ENCODE measurements at regions not wholly inside any gene's neighbourhood (a gene's known extent, or its start where the extent isn't known, plus 50 kb on each side); places are given as distances from the start of the nearest gene placed in this dataset.

- no TSS peak for BruUV-seq (replicated peaks)
- ATAC-seq (ENCODE audit: low read depth) (no peak), DNase-seq (no peak)
- H3K4me2 ChIP-seq (ENCODE audit: low read depth, low read length): no peak overlapping the region
- no peaks in the 10 kb centered on the region for H3K36me3 ChIP-seq (ENCODE audit: control insufficient read depth, insufficient read depth, low read length)
- no peaks in the 10 kb centered on the region for H3K9me1 ChIP-seq (ENCODE audit: insufficient read depth, low read length)
- dilution Hi-C loops (cut with HindIII; ENCODE audit: low sequenced_read_pairs, unreplicated experiment): no loop called here
- H3K4me1 ChIP-seq (ENCODE audit: control insufficient read depth, insufficient read depth, low read length): no peaks in the 10 kb centered on the region
- no peak overlapping the region for H3K4ac ChIP-seq (ENCODE audit: low read depth, low read length)
- H3K56ac ChIP-seq (ENCODE audit: extremely low read depth, insufficient read depth, low read length): no peak overlapping the region
- no peaks in the 10 kb centered on the region for H4K20me1 ChIP-seq (ENCODE audit: insufficient read depth, low read length)
- no peak overlapping the region for H2BK15ac ChIP-seq (ENCODE audit: low read depth, low read length)
- no peak overlapping the region for H4K5ac ChIP-seq (ENCODE audit: low read depth, low read length)
- ChIA-PET CTCF (no interaction called here), POLR2A (ENCODE audit: unreplicated experiment) (no interaction called here)
- no peak overlapping the region for H2BK120ac ChIP-seq (ENCODE audit: low read depth, low read length)
- intact Hi-C loops (cut with micrococcal nuclease): no loop called here
- no peak overlapping the region for H2BK5ac ChIP-seq (ENCODE audit: low read depth, low read length, poor library complexity, severe bottlenecking)
- no peak overlapping the region for H2AFZ ChIP-seq (replicated peaks; ENCODE audit: low read length, poor library complexity)
- H3K9ac ChIP-seq (ENCODE audit: low read depth, low read length): no peak overlapping the region
- no peak overlapping the region for H2BK20ac ChIP-seq (ENCODE audit: low read depth, low read length)
- no peak overlapping the region for H3K27ac ChIP-seq (ENCODE audit: insufficient read depth, low read length)
- H3K27me3 ChIP-seq (ENCODE audit: control insufficient read depth, insufficient read depth, low read length): no peaks in the 10 kb centered on the region; the same call in 1 of the 2 replicates
- no peaks in the 10 kb centered on the region for H3K9me3 ChIP-seq (ENCODE audit: control insufficient read depth, insufficient read depth, low read length)
- H4K8ac ChIP-seq (ENCODE audit: low read depth in 2 of 2, low read length in 2 of 2): no peak overlapping the region
- H3K4me3 ChIP-seq (ENCODE audit: insufficient read depth, low read depth, low read length): no peak overlapping the region
- H3K14ac ChIP-seq (replicated peaks; ENCODE audit: low read depth, low read length): no peak overlapping the region
- H3K79me1 ChIP-seq (ENCODE audit: low read depth in 1 of 2, low read length in 2 of 2): no peaks in the 10 kb centered on the region
- in situ Hi-C loops (cut with MboI; ENCODE audit: low sequenced_read_pairs): no loop called here
- no peak overlapping the region for H4K91ac ChIP-seq (ENCODE audit: insufficient read depth, low read depth, low read length)
- H2AK9ac ChIP-seq (replicated peaks; ENCODE audit: low read depth, low read length, poor library complexity): no peak overlapping the region
- H2AK5ac ChIP-seq (ENCODE audit: low read depth, low read length): no peak overlapping the region
- no peak overlapping the region for H3K23ac ChIP-seq (ENCODE audit: low read depth, low read length)
- WGBS, 2 experiments (ENCODE audit: extremely low coverage in 2 of 2, insufficient read length in 1 of 2): 71% methylated on average over 1 of the region's 3 CpGs; no CpG with 5 or more reads in 1 of the 2 experiments
- no peak overlapping the region for H3K18ac ChIP-seq (ENCODE audit: low read depth, low read length)
- TF ChIP-seq MAZ (IDR thresholded peaks at IDR 0.05; ENCODE audit: borderline replicate concordance, low read depth, low read length) (no peak), NFE2L2 (IDR thresholded peaks at IDR 0.05; ENCODE audit: low read depth, low read length) (no peak), RCOR1 (IDR thresholded peaks at IDR 0.05; ENCODE audit: insufficient replicate concordance, low read length) (no peak), POLR2A (IDR thresholded peaks at IDR 0.05; ENCODE audit: low read depth, low read length) (no peak), RAD21 (IDR thresholded peaks at IDR 0.05; ENCODE audit: low read length) (no peak), CTCF (conservative IDR thresholded peaks at IDR 0.05; ENCODE audit: low read depth, low read length) (no peak), BHLHE40 (IDR thresholded peaks at IDR 0.05; ENCODE audit: low read depth, low read length) (no peak), SMC3 (IDR thresholded peaks at IDR 0.05; ENCODE audit: low read depth, low read length) (no peak), MXI1 (IDR thresholded peaks at IDR 0.05; ENCODE audit: borderline replicate concordance, low read depth, low read length) (no peak), RFX5 (IDR thresholded peaks at IDR 0.05; ENCODE audit: low read depth, low read length) (no peak), FOS (IDR thresholded peaks at IDR 0.05; ENCODE audit: low read depth, low read length) (no peak), ELK1 (IDR thresholded peaks at IDR 0.05; ENCODE audit: borderline replicate concordance, low read depth, low read length) (no peak), CEBPB (IDR thresholded peaks at IDR 0.05; ENCODE audit: low read depth, low read length) (no peak), CHD1 (IDR thresholded peaks at IDR 0.05; ENCODE audit: low read depth, low read length) (no peak), MAFK (IDR thresholded peaks at IDR 0.05; ENCODE audit: low read depth, low read length) (no peak)
- TF ChIP-seq, protein P1, sequence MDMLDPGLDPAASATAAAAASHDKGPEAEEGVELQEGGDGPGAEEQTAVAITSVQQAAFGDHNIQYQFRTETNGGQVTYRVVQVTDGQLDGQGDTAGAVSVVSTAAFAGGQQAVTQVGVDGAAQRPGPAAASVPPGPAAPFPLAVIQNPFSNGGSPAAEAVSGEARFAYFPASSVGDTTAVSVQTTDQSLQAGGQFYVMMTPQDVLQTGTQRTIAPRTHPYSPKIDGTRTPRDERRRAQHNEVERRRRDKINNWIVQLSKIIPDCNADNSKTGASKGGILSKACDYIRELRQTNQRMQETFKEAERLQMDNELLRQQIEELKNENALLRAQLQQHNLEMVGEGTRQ (IDR thresholded peaks at IDR 0.05; ENCODE audit: low read depth, low read length): no peak
Observed at GRCh38 chr10:58936364-58936763, 240.1 kb upstream of the PHYHIPL start.
